Parathyroid adenoma (tissue), 2 donors: ENCODE measurements at regions not wholly inside any gene's neighbourhood (a gene's known extent, or its start where the extent isn't known, plus 50 kb on each side); places are given as distances from the start of the nearest gene placed in this dataset.

Experiments
- H2AFZ ChIP-seq: fragments of 300-600 bp; sonication (generic); one replicate; pipeline ENCODE4 v1.7.0; 2017; ENCODE audit warnings: antibody characterized with exemption, mild to moderate bottlenecking
- H3K27ac ChIP-seq: fragments of 300-600 bp; sonication (generic); one replicate; pipeline ENCODE4 v1.7.0; 2017
- H3K27me3 ChIP-seq: fragments of 300-600 bp; sonication (generic); one replicate; pipeline ENCODE4 v1.7.0; 2017; ENCODE audit warnings: low read length; ENCODE audit not compliant: control insufficient read depth, insufficient read depth
- H3K36me3 ChIP-seq: fragments of 300-600 bp; sonication (generic); one replicate; pipeline ENCODE4 v1.7.0; 2017; ENCODE audit warnings: low read length; ENCODE audit not compliant: control insufficient read depth, insufficient read depth
- H3K4me1 ChIP-seq: fragments of 300-600 bp; sonication (generic); one replicate; pipeline ENCODE4 v1.7.0; 2017; ENCODE audit warnings: control low read depth
- H3K4me2 ChIP-seq: fragments of 300-600 bp; sonication (generic); one replicate; pipeline ENCODE4 v1.7.0; 2017; ENCODE audit warnings: low read length
- H3K4me3 ChIP-seq: fragments of 300-600 bp; sonication (generic); one replicate; pipeline ENCODE4 v1.7.0; 2017; ENCODE audit warnings: low read depth, low read length
- H3K79me2 ChIP-seq: fragments of 300-600 bp; sonication (generic); one replicate; pipeline ENCODE4 v1.7.0; 2017; ENCODE audit warnings: control low read depth
- H3K9ac ChIP-seq: fragments of 300-600 bp; sonication (generic); one replicate; pipeline ENCODE4 v1.7.0; 2017; ENCODE audit warnings: mild to moderate bottlenecking
- H3K9me3 ChIP-seq: fragments of 300-600 bp; sonication (generic); one replicate; pipeline ENCODE4 v1.7.0; 2017; ENCODE audit warnings: low read length; ENCODE audit not compliant: control insufficient read depth
- CTCF ChIP-seq: fragments of 300-600 bp; sonication (generic); IDR thresholded peaks from one replicate; pipeline ENCODE4 v1.7.0; 2017; ENCODE audit warnings: antibody characterized with exemption, mild to moderate bottlenecking
- donor health status: primary hyperparathyroidism.

GRCh38 chr11:80849253-80849652 is 1408.4 kb upstream of the TENM4 start:
- H3K36me3 ChIP-seq = no peaks in the 10 kb centered on the region
- H3K9ac ChIP-seq = no peak overlapping the region
- H2AFZ ChIP-seq = no peak overlapping the region
- no peaks in the 10 kb centered on the region for H3K27me3 ChIP-seq
- H3K79me2 ChIP-seq = no peaks in the 10 kb centered on the region
- H3K27ac ChIP-seq = no peak overlapping the region
- H3K9me3 ChIP-seq = no peaks in the 10 kb centered on the region
- H3K4me2 ChIP-seq = no peak overlapping the region
- TF ChIP-seq CTCF = no peak
- H3K4me1 ChIP-seq = no peaks in the 10 kb centered on the region
- no peak overlapping the region for H3K4me3 ChIP-seq

DNA sequence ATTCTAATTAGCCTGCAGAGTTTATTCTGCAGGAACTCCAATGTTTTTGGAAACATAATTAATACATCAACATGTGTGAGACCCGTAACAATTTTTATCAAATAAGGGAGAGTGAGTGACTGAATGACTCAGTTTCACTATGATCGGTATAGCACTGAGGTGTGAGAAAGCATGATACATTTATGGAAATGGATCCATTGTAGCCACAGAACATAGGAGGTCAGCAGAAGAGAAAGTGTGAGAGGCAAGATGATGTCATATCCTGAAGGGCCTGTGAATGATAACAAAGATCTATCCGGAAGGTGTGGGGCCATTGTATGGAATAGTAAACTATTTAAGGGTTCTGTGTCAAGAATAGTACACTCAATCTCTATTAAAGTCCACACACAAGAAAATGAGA is 1406.1 kb upstream of the TENM4 start:
- Histone ChIP-seq H3K4me2 (no peak overlapping the region), H3K9ac (no peak overlapping the region), H3K27ac (no peak overlapping the region), H3K79me2 (no peaks in the 10 kb centered on the region), H3K4me1 (no peaks in the 10 kb centered on the region), H3K9me3 (no peaks in the 10 kb centered on the region), H2AFZ (no peak overlapping the region), H3K27me3 (no peaks in the 10 kb centered on the region), H3K4me3 (no peak overlapping the region), H3K36me3 (no peaks in the 10 kb centered on the region)
- TF ChIP-seq CTCF = no peak

- no peak overlapping the region for H3K9ac ChIP-seq
- no peak overlapping the region for H3K27ac ChIP-seq
- no peak overlapping the region for H2AFZ ChIP-seq
- H3K79me2 ChIP-seq = no peaks in the 10 kb centered on the region
- H3K27me3 ChIP-seq = no peaks in the 10 kb centered on the region
- H3K4me3 ChIP-seq = no peak overlapping the region
- H3K36me3 ChIP-seq = no peaks in the 10 kb centered on the region
- no peaks in the 10 kb centered on the region for H3K9me3 ChIP-seq
- TF ChIP-seq CTCF = no peak
- H3K4me2 ChIP-seq = no peak overlapping the region
- H3K4me1 ChIP-seq = no peaks in the 10 kb centered on the region
Observed at GRCh38 chr11:80846442-80846841, 1405.6 kb upstream of the TENM4 start.

DNA sequence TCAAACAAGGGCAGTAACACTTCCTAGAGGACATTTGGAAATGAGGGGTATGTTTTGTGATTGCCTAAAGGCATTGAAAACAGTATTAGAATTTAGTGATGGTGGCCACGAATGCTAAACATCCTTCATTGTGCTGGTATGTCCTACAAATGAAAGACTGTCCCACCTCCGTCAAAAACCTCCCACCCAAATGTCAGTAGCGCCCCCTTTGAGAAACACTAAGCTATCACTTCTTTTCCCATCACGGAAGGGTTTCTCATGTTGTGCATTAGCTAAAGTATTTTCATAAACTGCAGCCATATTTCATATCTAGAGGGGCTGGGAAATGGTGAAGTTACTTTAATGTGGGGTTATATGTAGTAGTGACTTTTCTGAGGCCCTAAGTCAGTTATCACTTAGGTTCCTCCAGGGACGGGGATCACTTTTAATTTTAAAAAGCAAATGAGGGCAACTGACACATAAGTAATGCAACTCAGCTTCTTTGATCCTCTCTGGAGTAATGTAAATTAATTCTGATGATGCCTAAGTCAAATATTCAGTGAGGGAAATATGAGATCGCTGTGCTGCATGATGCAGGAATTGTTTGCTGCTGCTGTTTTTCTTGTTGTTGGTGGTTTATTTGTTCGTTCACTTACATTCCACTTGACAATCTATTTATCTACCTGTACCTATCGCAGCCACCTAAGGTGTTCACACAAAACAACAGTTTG is 1403.4 kb upstream of the TENM4 start:
- H3K36me3 ChIP-seq = no peaks in the 10 kb centered on the region
- H3K4me1 ChIP-seq = no peaks in the 10 kb centered on the region
- no peak overlapping the region for H3K9ac ChIP-seq
- H3K4me3 ChIP-seq = no peak overlapping the region
- no peaks in the 10 kb centered on the region for H3K27me3 ChIP-seq
- H3K27ac ChIP-seq = no peak overlapping the region
- no peak overlapping the region for H3K4me2 ChIP-seq
- H3K79me2 ChIP-seq = no peaks in the 10 kb centered on the region
- no peak for TF ChIP-seq CTCF
- H2AFZ ChIP-seq = no peak overlapping the region
- no peaks in the 10 kb centered on the region for H3K9me3 ChIP-seq
